H1 (cell line): ENCODE measurements at regions not wholly inside any gene's neighbourhood (a gene's known extent, or its start where the extent isn't known, plus 50 kb on each side); places are given as distances from the start of the nearest gene placed in this dataset.
A peak's percentile ranks its signal among the peaks of the same experiment; 100 is the strongest.

Experiments
- CTCF ChIA-PET: fragments of 300-600 bp; sonication (Branson Sonifier 250); formaldehyde crosslinking; loops from one replicate; lab custom pipeline; 2021; ENCODE audit not compliant: partially characterized antibody; lab: Charles Lee
- POLR2A ChIA-PET: fragments of 300-600 bp; sonication (Branson Sonifier 250); formaldehyde crosslinking; loops from one replicate; lab custom pipeline; 2021; ENCODE audit warnings: inconsistent platforms; ENCODE audit not compliant: partially characterized antibody; lab: Charles Lee
- DNase-seq, 2 experiments: peaks; one replicate each; pipeline versions ENCODE4 v3.0.0 to v3.0.0-alpha.2; 2010 to 2022; ENCODE audit warnings: low spot score in 2 of 2, low read depth in 1 of 2, mixed read lengths in 1 of 2
- FAIRE-seq: peaks from 2 replicates; lab custom pipeline; 2011; peaks lifted over from hg19 to GRCh38; lab: Jason Lieb, UNC
- H2AFZ ChIP-seq: 2 replicates; pipeline ENCODE4 v1.8.1; 2012; ENCODE audit warnings: low read length, inconsistent platforms
- H2AK5ac ChIP-seq: 2 replicates; pipeline ENCODE4 v1.6.1; 2013; ENCODE audit warnings: low read depth, low read length
- H2BK120ac ChIP-seq: replicated peaks from 2 replicates; pipeline ENCODE3; 2013; ENCODE audit warnings: low read depth, low read length, inconsistent platforms
- H2BK12ac ChIP-seq: 2 replicates; pipeline ENCODE4 v1.6.1; 2013; ENCODE audit warnings: low read depth, low read length
- H2BK15ac ChIP-seq: 2 replicates; pipeline ENCODE4 v1.6.1; 2013; ENCODE audit warnings: low read length
- H2BK20ac ChIP-seq: 2 replicates; pipeline ENCODE4 v1.6.1; 2013; ENCODE audit warnings: low read length
- H2BK5ac ChIP-seq: 2 replicates; pipeline ENCODE4 v1.6.1; 2013; ENCODE audit warnings: low read depth, low read length
- H3K14ac ChIP-seq: 2 replicates; pipeline ENCODE4 v1.6.1; 2013; ENCODE audit warnings: inconsistent platforms; ENCODE audit not compliant: insufficient read length
- H3K18ac ChIP-seq: 2 replicates; pipeline ENCODE4 v1.6.1; 2013; ENCODE audit warnings: low read length; ENCODE audit errors: extremely low read depth
- H3K23ac ChIP-seq: 2 replicates; pipeline ENCODE4 v1.6.1; 2013; ENCODE audit warnings: inconsistent platforms; ENCODE audit not compliant: insufficient read length
- H3K23me2 ChIP-seq: 2 replicates; pipeline ENCODE4 v1.6.1; 2013; ENCODE audit warnings: low read depth, low read length
- H3K27ac ChIP-seq: 2 replicates; pipeline ENCODE4 v1.6.1; 2011; ENCODE audit warnings: low read depth, low read length, inconsistent platforms
- H3K27me3 ChIP-seq, 4 experiments: replicated peaks in 1 of 4; 1 replicate in 1 of 4; 2 replicates in 3 of 4; pipeline versions ENCODE4 v1.6.1 to v1.8.1; 2011 to 2013; ENCODE audit warnings: low read length in 3 of 4, mild to moderate bottlenecking in 3 of 4, inconsistent platforms in 2 of 4, mixed read lengths in 2 of 4, moderate library complexity in 1 of 4; ENCODE audit not compliant: control insufficient read depth in 3 of 4, insufficient read depth in 3 of 4; ENCODE audit errors: extremely low read depth in 1 of 4
- H3K36me3 ChIP-seq, 4 experiments: 2 replicates each; pipeline versions ENCODE4 v1.6.1 to v1.8.1; 2011 to 2013; ENCODE audit warnings: mild to moderate bottlenecking in 4 of 4, low read length in 3 of 4, moderate library complexity in 2 of 4, control low read depth in 1 of 4, inconsistent platforms in 1 of 4; ENCODE audit not compliant: insufficient read depth in 4 of 4, control insufficient read depth in 2 of 4
- H3K4ac ChIP-seq: replicated peaks from 2 replicates; pipeline ENCODE3; 2013; ENCODE audit warnings: low read length, low read depth, mixed read lengths, inconsistent platforms; ENCODE audit not compliant: insufficient read length
- H3K4me1 ChIP-seq, 4 experiments: replicated peaks in 1 of 4; 1 replicate in 1 of 4; 2 replicates in 3 of 4; pipeline versions ENCODE4 v1.6.1 to v1.8.1; 2011 to 2013; ENCODE audit warnings: low read length in 3 of 4, inconsistent platforms in 2 of 4, mixed read lengths in 1 of 4; ENCODE audit not compliant: insufficient read depth in 4 of 4, control insufficient read depth in 3 of 4
- H3K4me2 ChIP-seq, 2 experiments: 2 replicates each; pipeline versions ENCODE4 v1.6.1 to v1.8.1; 2011 to 2013; ENCODE audit warnings: low read depth in 2 of 2, low read length in 2 of 2, control low read depth in 1 of 2, inconsistent platforms in 1 of 2, mild to moderate bottlenecking in 1 of 2; ENCODE audit not compliant: insufficient read depth in 1 of 2
- H3K4me3 ChIP-seq, 4 experiments: fragments of 200-600, 300-600 bp in 1 of 4; sonication (generic), shearing (Covaris generic), sonication (Bioruptor Twin) in 1 of 4; 2 replicates each; pipeline versions ENCODE4 v1.5.1 to v1.8.1; 2011 to 2016; ENCODE audit warnings: low read length in 4 of 4, low read depth in 3 of 4, control low read depth in 2 of 4, inconsistent platforms in 2 of 4, mild to moderate bottlenecking in 2 of 4, mixed read lengths in 1 of 4, moderate library complexity in 1 of 4; ENCODE audit not compliant: insufficient read depth in 2 of 4; ENCODE audit errors: extremely low read depth in 1 of 4
- H3K56ac ChIP-seq: replicated peaks from 2 replicates; pipeline ENCODE3; 2013; ENCODE audit warnings: low read depth, mild to moderate bottlenecking, mixed read lengths, low read length, inconsistent platforms; ENCODE audit not compliant: insufficient read length
- H3K79me1 ChIP-seq: 2 replicates; pipeline ENCODE4 v1.6.1; 2013; ENCODE audit warnings: low read depth, low read length, control low read depth
- H3K79me2 ChIP-seq, 2 experiments: 2 replicates each; pipeline versions ENCODE4 v1.6.1 to v1.8.1; 2012 to 2013; ENCODE audit warnings: low read length in 2 of 2, mild to moderate bottlenecking in 2 of 2, inconsistent platforms in 1 of 2; ENCODE audit not compliant: insufficient read depth in 2 of 2, control insufficient read depth in 1 of 2
- H3K9ac ChIP-seq, 4 experiments: replicated peaks in 1 of 4; 1 replicate in 1 of 4; 2 replicates in 3 of 4; pipeline versions ENCODE4 v1.6.1 to v1.8.1; 2011 to 2013; ENCODE audit warnings: low read depth in 3 of 4, low read length in 3 of 4, control low read depth in 2 of 4, mild to moderate bottlenecking in 2 of 4, moderate library complexity in 2 of 4, inconsistent platforms in 1 of 4; ENCODE audit errors: extremely low read depth in 1 of 4
- H3K9me3 ChIP-seq, 2 experiments: 2 replicates each; pipeline versions ENCODE4 v1.6.1 to v1.8.1; 2012 to 2013; ENCODE audit warnings: mild to moderate bottlenecking in 2 of 2, moderate library complexity in 2 of 2, control low read depth in 1 of 2, inconsistent platforms in 1 of 2, low read depth in 1 of 2, low read length in 1 of 2, mixed read lengths in 1 of 2; ENCODE audit not compliant: insufficient read depth in 2 of 2
- H4K20me1 ChIP-seq, 2 experiments: replicated peaks in 1 of 2; 2 replicates each; pipeline versions ENCODE3 to v1.8.1; 2011 to 2013; ENCODE audit warnings: inconsistent platforms in 2 of 2, low read length in 2 of 2, mild to moderate bottlenecking in 1 of 2; ENCODE audit not compliant: insufficient read depth in 2 of 2, control insufficient read depth in 1 of 2
- H4K5ac ChIP-seq: 2 replicates; pipeline ENCODE4 v1.6.1; 2013; ENCODE audit warnings: low read length, low read depth, mixed read lengths, inconsistent platforms; ENCODE audit not compliant: insufficient read length
- H4K8ac ChIP-seq: 2 replicates; pipeline ENCODE4 v1.8.0; 2013; ENCODE audit warnings: mild to moderate bottlenecking, moderate library complexity, low read length, inconsistent platforms; ENCODE audit not compliant: insufficient read depth; ENCODE audit errors: extremely low read depth
- H4K91ac ChIP-seq: replicated peaks from 2 replicates; pipeline ENCODE3; 2013; ENCODE audit warnings: low read length, mixed read lengths, inconsistent platforms; ENCODE audit not compliant: insufficient read length
- CHD2 ChIP-seq: IDR thresholded peaks from 2 replicates; pipeline ENCODE4 v1.6.1; 2012; ENCODE audit warnings: low read length, improper control_type of control experiment
- EGR1 ChIP-seq: IDR thresholded peaks from 2 replicates; pipeline ENCODE4 v1.6.1; 2011; ENCODE audit warnings: low read depth, low read length, borderline replicate concordance
- EP300 ChIP-seq, 2 experiments: IDR thresholded peaks; 1 replicate in 1 of 2; 2 replicates in 1 of 2; pipeline ENCODE4 v1.6.1; 2011 to 2012; ENCODE audit warnings: low read depth in 2 of 2, low read length in 2 of 2, mild to moderate bottlenecking in 2 of 2, borderline replicate concordance in 1 of 2, inconsistent platforms in 1 of 2, moderate library complexity in 1 of 2
- GABPA ChIP-seq: IDR thresholded peaks from 2 replicates; pipeline ENCODE4 v1.6.1; 2011; ENCODE audit warnings: mild to moderate bottlenecking, low read length, moderate library complexity, borderline replicate concordance; ENCODE audit not compliant: insufficient read depth
- HDAC6 ChIP-seq: IDR thresholded peaks from one replicate; pipeline ENCODE4 v1.7.1; 2012; ENCODE audit warnings: low read depth, mild to moderate bottlenecking, inconsistent platforms, low read length, moderate library complexity
- KDM1A ChIP-seq: fragments of 200-600, 300-600 bp; sonication (generic); IDR thresholded peaks from 2 replicates; pipeline ENCODE4 v1.7.1; 2016; ENCODE audit warnings: mild to moderate bottlenecking, low read length, borderline replicate concordance
- RAD21 ChIP-seq, 2 experiments: IDR thresholded peaks in 1 of 2; conservative IDR thresholded peaks in 1 of 2; 2 replicates each; pipeline ENCODE4 v1.6.1; 2011; ENCODE audit warnings: low read depth in 2 of 2, low read length in 2 of 2, improper control_type of control experiment in 1 of 2, inconsistent platforms in 1 of 2, mild to moderate bottlenecking in 1 of 2, moderate library complexity in 1 of 2
- RNF2 ChIP-seq: fragments of 200-900, 300-1000 bp; sonication (generic); IDR thresholded peaks from 2 replicates; pipeline ENCODE4 v1.7.1; 2016; ENCODE audit warnings: borderline replicate concordance, low read depth, mild to moderate bottlenecking, antibody characterized with exemption, low read length; ENCODE audit not compliant: poor library complexity, severe bottlenecking; ENCODE audit errors: missing control alignments
- SIRT6 ChIP-seq: IDR thresholded peaks from one replicate; pipeline ENCODE4 v1.7.1; 2012; ENCODE audit warnings: low read length, inconsistent platforms
- TCF12 ChIP-seq: IDR thresholded peaks from 2 replicates; pipeline ENCODE4 v1.6.1; 2011; ENCODE audit warnings: low read depth, mild to moderate bottlenecking, low read length
- ZNF274 ChIP-seq: IDR thresholded peaks from 2 replicates; pipeline ENCODE4 v1.7.0; 2012; ENCODE audit warnings: low read length, borderline replicate concordance; ENCODE audit errors: extremely low read depth
- WGBS, 2 experiments: shearing (Covaris generic) in 1 of 2; methylation state at CpG; one replicate each; pipeline versions ENCODE4 v1.1.6 to v1.1.7; 2013 to 2015; ENCODE audit warnings: low lambda C conversion rate in 2 of 2, mixed read lengths in 2 of 2, inconsistent platforms in 1 of 2, low coverage in 1 of 2, missing lambda C conversion rate in 1 of 2; ENCODE audit not compliant: insufficient replicate concordance in 2 of 2, insufficient coverage in 1 of 2, insufficient read length in 1 of 2; ENCODE audit errors: extremely low coverage in 1 of 2, missing lambda C conversion rate in 1 of 2; 5-methylcytosine and 5-hydroxymethylcytosine counted together

DNA sequence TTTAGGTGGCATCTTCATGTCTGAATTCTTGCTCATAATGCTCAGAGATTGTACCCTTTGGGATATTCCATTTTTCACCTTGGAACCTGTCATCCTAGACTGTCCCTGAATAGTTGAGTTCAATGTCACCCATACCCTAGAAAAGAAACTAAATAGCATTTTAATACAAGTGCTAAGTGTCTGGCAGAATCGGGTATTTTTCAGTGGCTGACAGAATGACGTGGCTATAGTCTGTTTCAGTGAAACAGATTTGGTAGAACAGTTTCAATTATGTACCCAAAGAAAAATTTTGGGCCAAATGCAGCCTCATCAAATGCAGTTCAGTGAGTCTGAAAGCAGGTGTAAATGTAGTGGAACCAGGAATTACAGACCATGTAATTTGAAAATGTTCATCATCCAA is 1041.2 kb downstream of the DTWD2 start:
- 93% methylated on average over 2 of the region's 2 CpGs; no CpG with 5 or more reads in 1 of the 2 experiments for WGBS, 2 experiments
- Histone ChIP-seq H4K8ac (no peak overlapping the region), H3K9ac (peak overlapping the region in 1 of 4 experiments; percentile 49; a peak in 1 of 7 replicates), H2BK20ac (no peak overlapping the region), H2BK12ac (no peak overlapping the region), H3K18ac (no peak overlapping the region), H3K4me3 (no peak overlapping the region), H3K4me2 (no peak overlapping the region), H4K20me1 (no peaks in the 10 kb centered on the region), H2BK5ac (no peak overlapping the region), H3K4me1 (no peaks in the 10 kb centered on the region), H4K5ac (no peak overlapping the region), H3K56ac (no peak overlapping the region), H2AFZ (no peak overlapping the region), H3K4ac (no peak overlapping the region), H3K14ac (no peak overlapping the region), H3K27ac (no peak overlapping the region), H4K91ac (no peak overlapping the region), H3K79me2 (no peaks in the 10 kb centered on the region), H3K79me1 (no peaks in the 10 kb centered on the region), H3K23me2 (no peaks in the 10 kb centered on the region; the same call in 1 of the 2 replicates), H2BK15ac (no peak overlapping the region), H3K27me3 (no peaks in the 10 kb centered on the region), H3K23ac (no peak overlapping the region), H2AK5ac (no peak overlapping the region), H3K36me3 (no peaks in the 10 kb centered on the region), H3K9me3 (no peaks in the 10 kb centered on the region), H2BK120ac (no peak overlapping the region)
- ChIA-PET CTCF (interaction anchor here (0.7 kb wide), 1 partner anchor 124 kb away, joined by 4 read pairs; no protein-coding TSS in a partner anchor), POLR2A (interaction anchor here (0.6 kb wide), 1 partner anchor 28 kb away, joined by 3 read pairs; no protein-coding TSS in a partner anchor)
- TF ChIP-seq SIRT6 = no peak
- no peak for TF ChIP-seq KDM1A
- TF ChIP-seq EGR1 = no peak
- TF ChIP-seq ZNF274 = no peak
- TF ChIP-seq RNF2 = no peak
- no peak for TF ChIP-seq TCF12
- TF ChIP-seq RAD21 (IDR thresholded peaks at IDR 0.05 in 1 of 2, conservative IDR thresholded peaks at IDR 0.05 in 1 of 2; ENCODE audit: low read depth in 2 of 2, low read length in 2 of 2) = no peak
- TF ChIP-seq HDAC6 = no peak
- no peak for TF ChIP-seq CHD2
- TF ChIP-seq GABPA = no peak
- no peak for TF ChIP-seq EP300 (IDR thresholded peaks at IDR 0.05; ENCODE audit: borderline replicate concordance in 1 of 2, low read depth in 2 of 2, low read length in 2 of 2)
- DNase-seq (no peak), FAIRE-seq (no peak)
